ENCODE measurements at regions not wholly inside any gene's neighbourhood (a gene's known extent, or its start where the extent isn't known, plus 50 kb on each side); places are given as distances from the start of the nearest gene placed in this dataset.

DNA sequence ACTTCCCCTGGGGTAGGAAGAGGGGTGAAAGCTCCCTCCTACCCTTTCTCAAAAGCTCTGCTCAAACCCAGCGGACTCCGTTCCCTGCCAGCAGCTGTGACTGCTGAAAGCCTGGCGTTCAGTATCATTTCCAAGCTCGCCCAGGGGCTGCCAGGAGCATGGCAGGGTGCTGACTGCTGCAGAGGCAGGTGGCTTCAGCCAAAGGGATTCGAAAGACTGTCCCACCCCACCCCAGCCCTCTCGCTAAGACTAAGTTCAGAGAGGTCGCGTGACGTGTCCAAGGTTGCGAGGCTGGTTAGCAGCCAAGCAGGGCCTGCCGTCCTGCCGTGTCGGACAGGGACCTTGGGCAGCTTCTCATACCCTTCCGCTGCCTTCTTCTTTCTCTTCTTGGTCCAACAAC, 72.3 kb upstream of the RAB12 start:
- DNase-seq (ENCODE audit: low spot score in 2 of 2) = no peak
- peaks cover 0 to 12% of the 10 kb centered on the region in 2 donors for H3K9me3 ChIP-seq
- H3K4me1 ChIP-seq = no peaks in the 10 kb centered on the region
- TF ChIP-seq POLR2A (IDR thresholded peaks at IDR 0.05) (no peak), POLR2AphosphoS5 (IDR thresholded peaks at IDR 0.05) (no peak)
- TF ChIP-seq, protein P1, sequence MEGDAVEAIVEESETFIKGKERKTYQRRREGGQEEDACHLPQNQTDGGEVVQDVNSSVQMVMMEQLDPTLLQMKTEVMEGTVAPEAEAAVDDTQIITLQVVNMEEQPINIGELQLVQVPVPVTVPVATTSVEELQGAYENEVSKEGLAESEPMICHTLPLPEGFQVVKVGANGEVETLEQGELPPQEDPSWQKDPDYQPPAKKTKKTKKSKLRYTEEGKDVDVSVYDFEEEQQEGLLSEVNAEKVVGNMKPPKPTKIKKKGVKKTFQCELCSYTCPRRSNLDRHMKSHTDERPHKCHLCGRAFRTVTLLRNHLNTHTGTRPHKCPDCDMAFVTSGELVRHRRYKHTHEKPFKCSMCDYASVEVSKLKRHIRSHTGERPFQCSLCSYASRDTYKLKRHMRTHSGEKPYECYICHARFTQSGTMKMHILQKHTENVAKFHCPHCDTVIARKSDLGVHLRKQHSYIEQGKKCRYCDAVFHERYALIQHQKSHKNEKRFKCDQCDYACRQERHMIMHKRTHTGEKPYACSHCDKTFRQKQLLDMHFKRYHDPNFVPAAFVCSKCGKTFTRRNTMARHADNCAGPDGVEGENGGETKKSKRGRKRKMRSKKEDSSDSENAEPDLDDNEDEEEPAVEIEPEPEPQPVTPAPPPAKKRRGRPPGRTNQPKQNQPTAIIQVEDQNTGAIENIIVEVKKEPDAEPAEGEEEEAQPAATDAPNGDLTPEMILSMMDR (IDR thresholded peaks at IDR 0.05) = no peak
- H3K36me3 ChIP-seq = no peaks in the 10 kb centered on the region
- intact Hi-C loops (cut with DNase I; ENCODE audit: low total_unique reads) = no loop called here
- H3K4me3 ChIP-seq = no peak overlapping the region
- no peaks in the 10 kb centered on the region for H3K27me3 ChIP-seq
- H3K27ac ChIP-seq = no peak overlapping the region

DNA sequence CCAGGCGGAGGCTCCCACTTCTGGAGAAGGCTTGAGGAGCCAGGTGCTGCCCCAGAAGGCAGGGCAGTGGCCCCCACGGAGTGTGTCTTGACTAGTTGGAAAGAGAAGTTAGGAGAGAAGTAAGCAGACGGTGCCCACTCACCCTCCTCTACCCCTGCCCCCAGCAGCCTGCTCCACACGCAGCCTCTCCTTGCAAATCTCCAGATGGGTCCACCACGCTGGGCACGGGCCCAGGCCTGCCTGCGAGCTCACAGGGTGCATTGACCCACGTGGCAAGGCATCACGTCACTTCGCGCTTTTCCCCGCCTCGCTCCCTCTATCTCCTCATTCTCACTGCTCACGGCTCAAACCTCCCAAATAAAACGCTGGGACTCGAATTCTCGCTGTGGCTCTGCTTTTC, 71.8 kb upstream of the RAB12 start:
- intact Hi-C loops (cut with DNase I; ENCODE audit: low total_unique reads) = no loop called here
- no peak for TF ChIP-seq POLR2A (IDR thresholded peaks at IDR 0.05)
- TF ChIP-seq, protein P1 (IDR thresholded peaks at IDR 0.05) = no peak
- TF ChIP-seq POLR2AphosphoS5 (IDR thresholded peaks at IDR 0.05) = no peak

DNA sequence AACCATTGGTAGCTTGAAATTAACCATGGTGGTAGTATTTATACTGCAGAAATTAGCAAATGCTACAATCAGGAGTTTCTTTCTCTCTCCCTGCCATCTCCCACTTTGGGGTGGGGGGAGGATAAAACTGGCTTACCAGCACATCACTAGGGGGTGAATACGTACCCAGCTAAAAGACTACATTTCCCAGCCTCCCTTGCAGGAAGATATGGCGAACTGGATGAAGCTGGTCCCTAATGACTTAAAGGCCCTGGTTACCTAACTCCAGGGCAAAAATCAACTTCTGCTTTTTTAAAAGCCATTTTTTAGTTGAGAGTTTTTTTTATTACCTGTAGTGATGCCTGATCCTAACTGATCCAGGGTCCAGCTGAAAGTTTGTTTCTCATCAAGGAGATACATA, 70.3 kb upstream of the RAB12 start:
- DNase-seq (ENCODE audit: low spot score in 2 of 2) = no peak
- intact Hi-C loops (cut with DNase I; ENCODE audit: low total_unique reads) = no loop called here
- Histone ChIP-seq H3K4me3 (no peak overlapping the region), H3K27me3 (no peaks in the 10 kb centered on the region), H3K27ac (no peak overlapping the region), H3K9me3 (no peaks in the 10 kb centered on the region), H3K4me1 (no peaks in the 10 kb centered on the region), H3K36me3 (no peaks in the 10 kb centered on the region)
- TF ChIP-seq POLR2AphosphoS5 (IDR thresholded peaks at IDR 0.05) (no peak), POLR2A (IDR thresholded peaks at IDR 0.05) (no peak)
- TF ChIP-seq, protein P1 (IDR thresholded peaks at IDR 0.05) = no peak

More for the DNA sequence above, 71.8 kb upstream of the RAB12 start:
- H3K4me1 ChIP-seq = no peaks in the 10 kb centered on the region
- no peak overlapping the region for H3K27ac ChIP-seq
- H3K4me3 ChIP-seq = no peak overlapping the region
- no peak for DNase-seq (ENCODE audit: low spot score in 2 of 2)
- no peaks in the 10 kb centered on the region for H3K36me3 ChIP-seq
- peaks cover 0 to 11% of the 10 kb centered on the region in 2 donors for H3K9me3 ChIP-seq
- H3K27me3 ChIP-seq = no peaks in the 10 kb centered on the region

DNA sequence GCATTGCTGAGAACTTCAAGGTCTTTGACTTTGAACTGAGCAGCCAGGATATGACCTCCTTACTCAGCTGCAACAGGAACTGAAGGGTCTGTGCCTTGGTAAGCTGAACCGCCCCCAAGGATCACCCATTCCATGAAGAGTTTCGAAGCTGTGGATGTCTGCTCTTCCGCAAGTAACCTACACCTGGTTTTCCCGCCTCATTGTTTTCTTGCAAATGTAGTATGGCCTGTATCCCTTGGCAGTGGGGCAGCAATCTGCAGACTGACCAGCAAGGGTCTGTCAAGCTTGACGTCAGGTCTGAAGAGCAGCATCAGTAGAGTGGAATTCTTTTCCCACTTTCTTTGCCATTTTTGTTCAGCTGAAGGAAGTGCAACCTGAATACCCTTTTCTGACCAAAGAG, 62.6 kb upstream of the RAB12 start:
- no peaks in the 10 kb centered on the region for H3K36me3 ChIP-seq
- H3K4me1 ChIP-seq = no peaks in the 10 kb centered on the region

DNA sequence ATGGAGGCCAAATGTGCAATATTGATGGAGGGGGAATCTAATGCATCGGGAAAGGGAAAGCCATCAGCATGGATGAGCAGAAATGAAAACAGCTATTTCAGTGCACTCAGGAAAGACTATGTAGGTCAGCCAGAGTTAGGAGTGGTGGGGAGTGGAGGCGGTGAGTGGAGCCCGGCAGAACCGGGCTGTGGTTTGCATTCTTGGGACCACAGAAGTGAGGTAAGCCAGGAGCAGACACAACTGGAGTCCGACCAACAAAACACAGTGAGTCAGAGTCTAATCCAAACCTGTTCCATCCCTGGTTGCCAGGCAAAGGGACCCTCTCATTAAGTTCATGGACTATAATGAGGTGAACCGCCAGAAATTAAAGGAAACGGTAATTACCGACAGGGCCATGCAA, 61.1 kb upstream of the RAB12 start:
- H3K4me1 ChIP-seq = no peaks in the 10 kb centered on the region
- TF ChIP-seq POLR2AphosphoS5 (IDR thresholded peaks at IDR 0.05) = no peak
- TF ChIP-seq, protein P1 (IDR thresholded peaks at IDR 0.05) = no peak
- no peak for TF ChIP-seq POLR2A (IDR thresholded peaks at IDR 0.05)
- H3K36me3 ChIP-seq = no peaks in the 10 kb centered on the region
- no peak overlapping the region for H3K27ac ChIP-seq
- peak in 1 of 2 donors; percentile 69 for DNase-seq (ENCODE audit: low spot score in 2 of 2)
- H3K27me3 ChIP-seq = no peaks in the 10 kb centered on the region
- H3K9me3 ChIP-seq = no peaks in the 10 kb centered on the region
- H3K4me3 ChIP-seq = no peak overlapping the region
- intact Hi-C loops (cut with DNase I; ENCODE audit: low total_unique reads) = no loop called here

More for the DNA sequence above, 62.6 kb upstream of the RAB12 start:
- Histone ChIP-seq H3K27me3 (no peaks in the 10 kb centered on the region), H3K4me3 (no peak overlapping the region), H3K9me3 (no peaks in the 10 kb centered on the region), H3K27ac (no peak overlapping the region)
- intact Hi-C loops (cut with DNase I; ENCODE audit: low total_unique reads) = no loop called here
- TF ChIP-seq POLR2AphosphoS5 (IDR thresholded peaks at IDR 0.05) (no peak), POLR2A (IDR thresholded peaks at IDR 0.05) (no peak)
- TF ChIP-seq, protein P1 (IDR thresholded peaks at IDR 0.05) = no peak
- no peak for DNase-seq (ENCODE audit: low spot score in 2 of 2)

Data from breast epithelium (tissue), 4 donors.